GM18867 (cell line): ENCODE measurements at regions not wholly inside any gene's neighbourhood (a gene's known extent, or its start where the extent isn't known, plus 50 kb on each side); places are given as distances from the start of the nearest gene placed in this dataset.

Source experiments
- ATAC-seq: cut with Tn5 transposase; IDR thresholded peaks from one replicate; pipeline ENCODE4 v1.9.1; 2021; ENCODE audit warnings: mild to moderate bottlenecking, moderate library complexity; ENCODE audit not compliant: unreplicated experiment

DNA sequence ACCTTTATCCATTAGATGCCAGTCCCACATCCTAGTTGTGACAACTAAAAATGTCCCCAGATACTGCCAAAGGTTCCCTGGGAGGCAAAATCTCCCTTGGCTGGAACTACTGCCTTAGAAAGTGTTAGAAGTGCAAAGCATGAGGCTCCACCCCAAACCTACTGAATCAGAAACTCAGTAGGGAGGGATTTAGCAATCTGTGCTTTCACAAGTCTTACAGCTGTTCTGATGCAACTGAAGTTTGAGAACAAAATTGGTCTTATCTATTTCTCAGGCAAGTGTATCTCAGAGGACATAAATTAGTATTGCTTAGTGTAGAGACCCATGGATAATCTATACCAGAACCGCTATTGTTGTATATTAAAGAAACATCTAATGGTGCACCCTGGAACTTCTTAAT lies 70.2 kb downstream of the CLDN1 start:
- ATAC-seq: peak; percentile 58

DNA sequence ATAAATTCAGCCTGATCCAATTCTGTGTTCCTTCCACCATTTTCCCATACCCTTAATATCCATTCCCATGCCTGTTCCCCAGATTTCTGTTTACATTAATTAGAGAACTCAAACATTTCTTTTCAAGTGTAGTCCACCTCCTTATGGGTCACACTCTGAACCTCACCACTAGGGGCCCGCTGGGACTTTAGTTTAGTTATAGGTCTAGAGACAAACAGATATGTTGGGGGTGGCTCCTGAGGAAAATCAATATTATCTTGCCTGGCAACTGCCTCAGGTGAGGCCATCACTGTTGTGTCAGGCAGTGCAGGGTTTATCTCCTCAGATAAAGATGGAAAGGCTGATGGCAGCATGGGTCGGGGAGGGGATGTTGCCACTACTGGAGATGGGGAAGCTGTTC lies 72.8 kb downstream of the CLDN1 start:
- ATAC-seq: no peak

DNA sequence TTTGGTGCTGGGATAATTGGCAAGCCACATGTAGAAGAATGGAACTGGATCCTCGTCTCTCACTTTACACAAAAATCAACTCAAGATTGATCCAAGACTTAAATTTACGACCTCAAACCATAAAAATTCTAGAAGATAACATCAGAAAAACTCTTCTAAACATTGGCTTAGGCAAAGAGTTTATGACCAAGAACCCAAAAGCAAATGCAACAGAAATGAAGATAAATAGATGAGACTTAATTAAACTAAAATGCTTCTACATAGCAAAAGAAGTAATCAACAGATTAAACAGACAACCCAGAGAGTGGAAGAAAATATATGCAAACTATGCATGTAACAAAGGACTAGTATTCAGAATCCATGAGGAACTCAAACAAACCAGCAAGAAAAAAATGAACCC lies 80.1 kb downstream of the CLDN1 start:
- ATAC-seq: no peak

DNA sequence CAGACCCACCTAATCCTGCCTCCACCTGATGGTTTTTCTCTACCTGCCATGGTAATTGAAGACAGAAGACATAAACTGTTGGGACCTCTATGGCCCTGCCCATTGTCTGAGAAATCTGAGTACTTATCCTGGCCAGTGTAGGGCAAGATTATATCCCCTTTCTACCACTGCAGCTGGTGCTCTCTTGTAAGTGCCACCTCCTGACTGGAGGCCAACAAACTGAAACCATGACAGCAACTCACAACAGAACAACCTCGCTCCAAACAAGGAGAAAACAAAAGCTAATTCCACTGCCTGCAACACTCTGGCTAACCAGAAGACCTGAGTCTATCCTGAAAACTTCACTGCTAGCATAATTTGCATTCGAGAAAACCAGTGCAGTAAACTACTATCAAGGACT lies 82.9 kb downstream of the CLDN1 start:
- no peak for ATAC-seq

DNA sequence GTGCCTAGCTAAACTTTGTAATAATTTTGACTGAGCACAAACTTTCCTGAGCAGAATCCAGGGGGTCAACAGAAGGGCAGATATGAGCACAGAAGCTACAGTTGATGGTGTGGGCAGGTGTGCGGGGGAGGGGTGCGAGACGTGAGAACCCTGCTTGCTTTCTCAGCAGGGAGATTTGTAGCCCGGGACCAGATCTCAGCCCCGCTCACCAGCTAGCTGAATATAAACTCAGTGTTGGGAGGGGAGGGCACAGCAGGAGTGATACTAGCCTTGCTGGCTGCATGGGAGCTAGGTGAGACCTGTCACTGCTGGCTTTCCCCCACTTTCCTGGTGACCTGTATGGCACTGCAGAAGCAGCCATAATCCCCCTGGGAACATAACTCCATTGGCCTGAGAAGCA lies 83.4 kb downstream of the CLDN1 start:
- no peak for ATAC-seq

DNA sequence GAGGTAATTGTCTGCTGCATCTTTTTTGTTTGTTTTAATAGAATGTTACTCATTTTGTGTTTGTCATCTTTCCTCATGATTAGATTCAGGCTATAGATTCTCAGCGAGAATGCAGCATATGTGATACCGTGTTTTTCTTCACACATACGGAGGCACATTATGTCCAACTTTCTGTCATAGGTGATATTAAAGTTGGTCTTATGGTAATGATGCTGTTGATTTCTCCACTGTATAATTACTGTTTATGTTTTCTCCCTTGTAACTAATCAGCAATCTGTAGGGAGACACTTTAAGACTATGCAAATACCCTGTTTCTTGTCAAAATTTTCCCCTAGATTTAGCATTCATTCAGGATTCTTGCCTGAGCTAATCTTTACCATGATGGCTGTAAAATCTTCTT lies 87.6 kb downstream of the CLDN1 start:
- no peak for ATAC-seq

DNA sequence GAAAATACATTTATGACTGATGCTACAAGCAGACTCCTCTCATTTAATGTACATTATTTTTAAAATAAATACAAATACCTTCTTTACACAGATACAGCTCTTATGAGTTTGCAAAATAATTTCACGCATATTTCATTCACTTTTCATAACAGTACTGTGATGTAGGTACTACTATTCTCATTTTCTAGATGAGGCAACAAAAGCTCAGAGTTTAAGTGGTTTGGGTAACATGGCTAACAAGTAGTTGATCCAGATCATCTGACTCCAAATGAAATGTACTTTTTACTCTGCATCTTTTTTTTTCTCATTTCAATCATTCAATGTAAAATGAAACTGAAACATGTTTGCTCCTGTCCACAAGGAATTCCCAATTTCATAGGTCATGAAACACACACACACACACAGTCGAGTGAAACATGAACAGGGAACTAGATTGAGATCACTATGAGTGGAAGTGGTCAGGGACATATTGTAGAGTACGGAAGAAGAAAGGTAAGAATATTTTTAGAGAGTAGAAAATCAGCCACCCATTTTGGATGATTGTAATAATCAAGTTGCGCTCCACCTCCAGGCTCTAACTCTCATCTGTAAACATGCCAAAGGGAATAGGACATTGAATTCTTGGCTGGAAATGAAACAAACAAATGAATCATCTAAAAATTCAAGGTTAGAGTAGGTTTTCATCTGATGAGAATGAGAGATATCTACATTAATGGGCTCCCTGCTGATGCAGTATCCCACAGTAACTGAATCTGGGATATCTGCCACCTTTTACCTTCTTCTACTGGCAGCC lies 92.4 kb downstream of the CLDN1 start:
- peak; percentile 53 for ATAC-seq

DNA sequence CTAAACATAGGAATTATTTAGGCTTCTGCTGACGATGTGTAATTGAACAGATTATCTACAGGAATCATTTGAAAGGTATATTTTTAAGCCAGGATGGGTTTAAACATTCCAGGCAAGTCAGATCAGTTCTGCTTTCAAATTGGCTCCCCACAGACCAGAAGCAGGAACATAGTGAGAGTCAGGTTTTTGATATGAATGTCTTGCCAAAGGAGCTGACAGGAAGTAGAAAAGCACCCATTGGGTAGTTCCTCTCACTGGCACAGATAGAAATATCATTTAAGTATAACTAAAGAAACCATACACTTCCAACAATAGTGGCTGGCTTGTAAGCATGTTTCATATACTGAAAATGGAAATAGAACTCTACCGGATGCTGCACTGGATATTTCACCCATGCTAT lies 95.2 kb downstream of the CLDN1 start:
- ATAC-seq: no peak

DNA sequence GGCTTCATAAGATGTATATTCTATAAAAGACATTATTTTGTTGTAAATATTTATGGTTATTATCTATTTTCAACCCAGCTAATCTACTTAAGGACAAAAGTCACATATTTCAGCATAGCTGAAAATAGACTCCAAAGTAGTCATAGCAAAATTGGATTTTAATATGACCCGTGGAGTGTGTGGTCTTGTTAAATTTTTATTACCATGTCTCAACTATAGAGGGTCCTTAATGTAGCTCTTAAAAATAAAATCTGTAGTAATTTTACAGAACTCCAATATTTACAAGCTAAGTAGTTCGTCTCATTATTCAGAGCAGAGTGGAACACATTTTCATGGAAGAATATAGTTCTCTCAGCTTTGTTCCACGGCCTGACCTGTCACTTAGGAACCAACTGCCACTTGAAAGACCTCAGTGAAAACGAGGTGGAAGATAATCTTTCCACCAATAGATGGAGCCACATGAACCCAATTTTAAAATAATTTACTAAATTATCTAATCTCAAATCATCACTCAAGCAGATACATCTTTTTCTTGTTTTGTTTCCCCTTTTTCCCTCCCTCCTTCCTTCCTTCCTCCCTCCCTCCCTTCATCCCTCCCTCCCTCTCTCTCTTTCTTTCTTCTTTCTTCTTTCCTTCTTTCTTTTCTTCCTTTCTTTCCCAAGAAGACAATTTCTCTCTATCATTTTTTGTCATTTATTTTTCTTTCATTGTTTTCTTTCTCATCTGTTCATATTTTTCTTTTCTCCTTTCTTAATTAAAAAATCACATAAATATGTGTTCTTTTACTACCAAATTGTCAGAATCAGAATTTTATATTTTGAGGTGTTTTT lies 97.2 kb downstream of the CLDN1 start:
- peak; percentile 47 for ATAC-seq

DNA sequence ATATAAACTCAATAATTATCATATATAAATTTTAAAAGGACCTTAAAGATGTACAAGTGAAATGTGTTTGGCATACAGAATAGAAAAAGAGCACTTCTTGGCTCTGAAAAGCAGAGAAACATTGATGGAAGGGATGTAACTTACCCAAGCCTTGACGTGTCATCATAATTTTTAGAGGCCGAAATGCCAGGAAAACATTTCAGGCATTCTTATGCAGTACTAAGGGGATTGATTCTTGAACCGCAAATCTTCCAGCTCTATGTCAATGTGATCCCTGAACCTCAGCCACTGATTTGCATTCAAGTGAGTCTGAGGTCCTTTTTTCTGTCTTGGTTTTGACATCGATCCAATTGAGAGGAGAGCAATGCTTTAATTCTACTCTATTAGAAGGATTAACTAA lies 97.8 kb downstream of the CLDN1 start:
- ATAC-seq: no peak

DNA sequence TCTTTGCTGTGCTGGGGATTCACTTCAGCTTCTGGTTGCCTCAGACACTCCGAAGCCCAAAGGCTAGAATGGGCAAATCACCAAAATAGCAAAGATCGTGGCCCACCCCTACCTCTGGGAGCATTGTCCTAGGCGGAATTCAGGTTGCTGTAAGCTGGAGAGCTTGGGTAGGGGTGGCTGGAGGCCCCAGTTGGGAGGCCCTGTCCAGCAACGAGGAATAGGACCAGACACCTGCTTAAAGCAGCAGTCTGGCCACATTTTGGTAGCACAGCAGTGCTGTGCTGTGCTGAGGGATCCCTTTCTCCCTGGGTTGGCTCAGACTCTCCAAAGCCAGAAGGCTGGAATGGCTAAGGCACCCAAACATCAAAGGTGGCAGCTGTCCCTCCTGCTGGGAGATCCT lies 99.3 kb downstream of the CLDN1 start:
- no peak for ATAC-seq

DNA sequence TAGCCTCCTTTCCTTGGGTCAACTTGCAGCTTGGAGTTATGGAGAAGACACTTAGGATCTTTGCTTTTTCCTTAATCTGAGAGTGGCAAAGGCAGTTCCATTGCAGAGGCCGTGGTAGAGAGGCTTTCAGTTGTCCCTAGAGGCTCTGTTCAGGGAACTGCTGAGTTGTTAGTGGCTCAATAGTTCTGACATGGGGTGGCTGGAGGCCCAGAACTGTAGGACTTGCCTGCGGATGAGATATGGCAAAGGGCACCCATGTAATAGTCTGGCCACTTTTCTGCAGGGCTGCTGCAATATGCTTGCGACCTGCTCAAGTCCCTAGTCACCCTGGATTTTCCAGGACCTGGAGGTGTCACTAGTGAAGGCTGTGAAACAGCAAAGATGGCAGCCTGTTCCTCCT lies 99.9 kb downstream of the CLDN1 start:
- no peak for ATAC-seq

DNA sequence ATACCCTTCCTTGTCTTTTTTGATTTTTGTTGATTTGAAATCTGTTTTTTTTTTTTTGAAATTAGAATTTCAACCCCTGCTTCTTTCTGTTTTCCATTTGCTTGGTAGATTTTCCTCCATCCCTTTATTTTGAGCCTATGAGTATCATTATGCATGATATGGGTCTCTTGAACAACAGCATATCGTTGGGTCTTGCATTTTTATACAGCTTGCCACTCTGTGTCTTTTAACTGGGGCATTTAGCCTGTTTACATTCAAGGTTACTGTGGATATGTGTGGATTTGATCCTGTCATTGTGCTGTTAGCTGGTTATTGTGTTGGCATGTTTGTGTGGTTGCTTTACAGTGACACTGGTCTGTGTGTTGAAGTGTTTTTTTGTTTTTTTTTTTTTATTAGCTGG lies 99.7 kb upstream of the P3H2 start:
- no peak for ATAC-seq

DNA sequence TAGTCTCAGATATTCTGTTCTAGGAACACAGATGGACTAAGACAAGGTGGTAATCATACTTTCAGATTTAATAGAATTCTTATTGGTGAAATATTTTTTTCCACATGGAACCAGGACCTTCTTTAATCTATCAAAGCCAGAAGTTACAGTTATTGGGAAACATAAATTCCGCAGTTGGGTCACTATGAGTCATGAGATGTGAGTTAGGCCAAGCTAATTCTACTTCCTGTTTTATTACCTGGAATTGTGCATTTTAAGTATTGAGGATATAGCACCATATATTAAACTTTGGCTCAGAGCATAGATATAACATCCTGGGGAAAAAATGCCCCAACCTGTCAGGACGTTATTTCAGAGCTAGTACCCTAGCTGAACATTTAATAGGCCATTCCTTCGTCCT lies 96.4 kb upstream of the P3H2 start:
- no peak for ATAC-seq

DNA sequence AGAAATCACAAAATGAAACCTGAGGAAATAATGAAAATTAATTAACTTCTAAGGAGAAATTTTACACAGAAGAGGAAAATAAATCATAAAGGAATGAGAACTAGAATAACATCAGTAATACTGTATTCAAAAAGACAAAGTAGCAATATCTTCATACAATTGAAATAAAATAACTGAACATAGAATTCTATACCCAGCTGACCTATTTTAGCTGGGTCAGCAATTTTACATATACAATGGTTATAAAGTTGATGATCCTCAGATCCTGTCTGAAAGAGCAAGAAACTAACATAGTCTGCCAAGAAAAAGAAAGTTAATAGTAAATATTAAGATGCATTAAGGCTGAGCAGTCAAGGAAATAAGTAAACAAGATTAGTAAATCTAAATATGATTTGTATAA lies 93.0 kb upstream of the P3H2 start:
- no peak for ATAC-seq

DNA sequence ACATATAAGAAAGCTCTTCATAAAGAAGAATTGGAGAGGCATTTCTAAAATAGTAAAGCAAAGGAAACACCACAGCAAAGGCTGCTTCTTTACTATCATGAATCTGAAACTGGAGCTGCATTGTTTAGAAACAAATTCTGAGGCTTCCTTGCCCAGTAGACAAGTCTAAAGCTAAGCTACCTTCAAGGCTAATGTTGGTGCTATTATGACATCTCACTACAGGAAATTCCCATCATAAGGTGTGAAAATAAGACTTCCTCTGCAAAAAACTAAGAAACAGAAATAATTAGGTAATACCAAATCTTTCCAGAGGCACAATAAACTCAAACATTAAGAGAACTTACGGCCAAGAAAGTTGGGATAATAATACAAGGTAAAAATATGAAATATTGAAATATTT lies 89.9 kb upstream of the P3H2 start:
- peak; percentile 63 for ATAC-seq

DNA sequence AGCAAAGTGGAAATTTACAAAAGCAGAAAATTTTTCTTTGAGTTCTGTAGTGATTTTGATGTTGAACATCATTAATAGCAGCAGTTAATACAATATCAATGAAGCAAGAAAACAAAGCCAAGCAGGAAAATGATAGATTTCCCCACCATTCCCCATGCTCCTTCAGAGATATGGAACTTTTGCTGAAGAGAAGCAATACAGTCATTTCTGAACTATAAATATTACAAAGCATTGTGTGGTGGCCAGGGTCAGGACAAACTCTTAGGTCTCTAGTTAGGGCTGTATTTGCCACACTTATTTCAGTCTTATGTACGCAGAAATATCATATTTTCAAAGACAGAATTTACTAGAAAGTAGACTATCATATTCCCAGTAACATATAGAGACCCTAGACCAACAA lies 88.8 kb upstream of the P3H2 start:
- ATAC-seq: no peak

DNA sequence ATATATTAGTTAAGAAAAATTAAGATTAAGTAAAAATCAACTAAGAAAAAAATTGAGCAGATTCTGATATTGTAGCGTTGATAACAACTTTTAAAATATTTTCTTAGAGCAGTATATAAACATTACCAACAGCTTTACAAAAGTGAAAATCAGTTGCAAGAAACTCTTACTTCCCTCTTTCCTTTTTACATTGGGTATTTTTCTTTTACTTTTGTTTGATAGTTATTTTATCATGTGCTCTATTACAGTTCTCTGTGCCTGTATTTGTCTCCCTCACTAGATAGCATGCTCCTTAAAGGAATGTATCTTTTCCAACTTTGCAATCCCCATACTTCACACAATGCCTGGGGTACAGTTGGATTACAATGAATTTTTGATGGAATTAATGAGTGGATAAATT lies 87.5 kb upstream of the P3H2 start:
- ATAC-seq: no peak

DNA sequence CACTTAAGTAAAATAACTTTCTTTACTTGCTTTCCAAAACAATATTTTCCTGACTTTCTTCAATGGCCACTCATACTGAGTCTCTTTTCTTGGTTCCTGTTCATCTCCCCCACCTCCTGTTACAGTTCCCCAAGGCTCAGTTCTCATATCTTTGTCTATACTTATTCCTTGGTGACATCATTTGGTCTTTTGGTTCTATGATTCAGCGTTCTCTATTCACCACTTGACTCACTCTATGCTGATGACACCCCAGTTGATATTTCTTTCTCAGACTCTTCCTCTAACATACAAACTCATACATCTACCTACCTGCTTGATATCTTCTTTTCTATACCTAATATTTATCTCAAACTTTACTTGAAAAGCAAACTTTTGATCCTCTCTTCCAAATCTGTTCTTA lies 85.0 kb upstream of the P3H2 start:
- peak; percentile 68 for ATAC-seq

DNA sequence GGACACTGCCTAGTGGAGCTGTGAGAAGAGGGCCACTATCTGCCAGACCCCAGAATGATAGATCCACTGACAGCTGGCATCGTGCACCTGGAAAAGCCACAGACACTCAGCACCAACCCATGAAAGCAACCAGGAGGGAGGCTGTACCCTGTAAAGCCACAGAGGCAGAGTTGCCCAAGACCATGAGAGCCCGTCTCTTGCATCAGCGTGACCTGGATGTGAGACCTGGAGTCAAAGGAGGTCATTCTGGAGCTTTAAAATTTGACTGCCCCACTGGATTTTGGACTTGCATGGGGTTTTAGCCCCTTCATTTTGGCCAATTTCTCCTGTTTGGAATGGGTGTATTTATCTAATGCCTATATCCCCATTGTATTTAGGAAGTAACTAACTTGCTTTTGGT lies 83.5 kb upstream of the P3H2 start:
- no peak for ATAC-seq

DNA sequence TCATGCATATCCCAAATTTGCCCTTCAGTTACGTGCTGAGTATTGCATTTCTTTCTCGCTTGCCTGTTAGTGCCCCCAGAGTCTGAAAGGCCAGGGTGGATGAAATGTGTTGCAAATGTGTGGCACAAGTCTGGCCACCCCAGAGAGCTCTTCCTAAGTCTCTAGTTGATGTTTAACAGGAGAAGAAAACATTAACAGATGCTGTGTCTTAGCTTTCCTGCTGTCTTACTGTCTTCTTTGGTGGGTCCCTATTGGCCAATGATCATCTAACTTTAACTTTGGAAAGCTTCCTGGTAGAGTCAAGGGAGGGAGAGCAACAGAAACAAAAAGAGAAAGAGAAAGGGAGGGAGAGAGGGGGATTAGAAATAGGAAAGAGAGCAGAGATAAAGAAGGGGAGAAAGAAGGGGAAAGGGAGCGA lies 76.7 kb upstream of the P3H2 start:
- ATAC-seq: peak; percentile 40

DNA sequence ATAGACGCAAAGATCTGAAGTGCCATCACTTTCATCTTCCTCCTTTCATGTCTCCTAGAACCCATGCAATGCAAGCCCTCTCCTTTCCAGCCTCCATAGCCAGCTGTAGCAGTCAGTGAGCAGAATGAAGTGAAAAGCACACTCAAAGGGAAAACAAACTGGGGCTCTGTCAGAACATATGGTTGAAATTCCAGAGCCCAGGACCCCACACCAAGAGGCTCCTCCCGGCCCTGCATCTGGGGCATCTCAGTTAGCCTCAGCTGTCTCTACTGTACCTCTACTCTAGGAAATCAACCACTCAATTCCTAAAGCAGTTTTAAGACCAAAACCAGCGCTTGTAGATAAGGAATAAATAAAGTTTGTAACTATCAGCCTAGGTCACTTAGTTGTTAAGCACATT lies 73.8 kb upstream of the P3H2 start:
- no peak for ATAC-seq
